ENCODE measurements at regions not wholly inside any gene's neighbourhood (a gene's known extent, or its start where the extent isn't known, plus 50 kb on each side); places are given as distances from the start of the nearest gene placed in this dataset.

GRCh38 chr1:99467645-99468044 is 178.3 kb upstream of the PALMD start:
- TF ChIP-seq CTCF (IDR thresholded peaks at IDR 0.05) (no peak), POLR2A (IDR thresholded peaks at IDR 0.05) (no peak)
